Astrocyte of the hippocampus (primary cell): ENCODE measurements at regions not wholly inside any gene's neighbourhood (a gene's known extent, or its start where the extent isn't known, plus 50 kb on each side); places are given as distances from the start of the nearest gene placed in this dataset.

Source experiments
- DNase-seq: peaks from one replicate; pipeline ENCODE4 v3.0.0; 2011; ENCODE audit warnings: low read depth, low spot score

GRCh38 chr4:176569301-176569700 lies 223.4 kb downstream of the VEGFC start:
- no peak for DNase-seq

DNA sequence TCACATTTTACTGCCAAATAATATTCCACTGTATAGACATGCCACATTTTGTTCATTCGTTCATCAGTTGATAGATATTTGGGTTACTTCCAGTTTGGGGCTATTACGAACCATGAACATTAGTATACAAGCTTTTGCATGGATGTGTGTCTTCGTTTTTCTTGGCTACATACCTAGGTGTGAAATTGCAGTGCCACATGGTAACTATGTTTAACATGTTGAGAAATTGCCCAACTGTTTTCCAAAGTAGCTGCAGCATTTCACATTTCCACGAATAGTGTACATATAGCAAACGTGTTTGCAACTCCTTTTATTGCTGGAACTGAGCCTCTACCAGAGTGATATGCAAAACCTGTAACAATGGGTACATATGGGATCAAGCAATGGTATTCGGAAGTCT lies 221.5 kb downstream of the VEGFC start:
- no peak for DNase-seq

- no peak for DNase-seq
Observed at GRCh38 chr4:176575141-176575730, 217.5 kb downstream of the VEGFC start.

GRCh38 chr4:176579226-176579625 lies 213.5 kb downstream of the VEGFC start:
- DNase-seq = no peak

GRCh38 chr4:176583278-176583677 lies 209.4 kb downstream of the VEGFC start:
- DNase-seq = no peak

GRCh38 chr4:176584031-176584606 lies 208.6 kb downstream of the VEGFC start:
- DNase-seq = peak; percentile 63

- peak; percentile 23 for DNase-seq
Observed at GRCh38 chr4:176587920-176588319, 204.8 kb downstream of the VEGFC start.

DNA sequence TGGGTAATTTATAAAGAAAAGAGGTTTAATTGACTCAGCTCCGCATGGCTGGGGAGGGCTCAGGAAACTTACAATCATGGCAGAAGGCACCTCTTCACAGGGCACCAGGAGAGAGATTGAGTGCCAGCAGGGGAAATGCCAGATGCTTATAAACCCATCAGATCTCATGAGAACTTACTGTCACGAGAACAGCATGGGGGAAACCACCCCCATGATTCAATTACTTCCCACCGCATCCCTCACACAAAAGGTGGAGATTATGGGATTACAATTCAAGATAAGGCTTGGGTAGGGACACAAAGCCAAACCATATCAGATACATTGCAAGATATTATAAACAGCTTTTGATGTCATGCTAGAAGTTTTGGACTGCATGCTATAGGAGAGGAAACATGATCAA lies 204.3 kb downstream of the VEGFC start:
- DNase-seq = no peak

DNA sequence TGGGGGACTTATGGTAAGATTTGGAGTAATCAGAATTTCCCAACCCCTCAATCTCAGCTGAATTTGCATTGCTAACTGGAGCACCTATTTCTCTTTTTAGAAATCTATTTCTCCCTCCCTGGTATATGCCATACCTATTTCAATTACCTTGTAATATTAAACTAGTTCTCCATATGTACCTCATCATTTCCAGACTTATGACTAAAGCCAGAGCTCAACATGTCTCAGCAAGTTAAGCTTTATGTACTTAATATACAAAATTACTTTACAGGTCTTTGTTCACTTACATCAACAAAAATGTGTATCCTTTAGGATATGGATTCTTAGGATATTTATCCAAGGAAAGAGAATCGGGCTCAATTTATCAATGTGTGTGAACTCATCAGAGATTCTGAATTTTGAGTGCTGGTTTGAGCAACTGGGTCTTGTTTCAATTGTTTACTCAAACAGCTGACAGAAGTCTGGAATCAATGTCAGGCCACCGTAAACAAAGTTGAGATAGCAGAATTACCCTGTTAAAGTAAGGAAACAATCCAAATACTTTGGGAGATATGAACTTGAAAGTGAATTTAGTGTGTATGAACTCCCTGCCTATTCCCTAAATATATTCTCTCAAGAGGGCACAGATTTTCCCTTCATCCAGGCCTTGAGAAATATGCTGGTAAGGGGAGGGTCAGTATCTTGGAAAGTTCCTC lies 199.6 kb downstream of the VEGFC start:
- no peak for DNase-seq

DNA sequence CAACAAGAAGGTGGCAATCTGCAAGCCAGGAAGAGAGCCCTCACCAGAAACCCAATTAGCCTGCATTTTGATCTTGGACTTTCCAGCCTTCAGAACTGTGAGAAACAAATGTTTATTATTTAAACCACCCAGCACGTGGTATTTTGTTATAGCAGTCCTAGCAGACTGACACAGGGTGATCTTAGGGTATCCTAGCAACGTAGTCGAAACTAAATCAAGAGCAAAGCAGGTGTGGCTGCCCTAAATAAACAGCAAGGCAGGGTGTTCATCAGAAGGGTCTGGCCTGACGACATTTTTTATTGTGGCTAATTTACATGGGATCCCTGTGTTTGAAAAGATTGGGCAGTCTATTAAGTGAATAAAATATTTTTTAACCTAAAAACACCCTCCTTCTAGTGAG lies 198.8 kb downstream of the VEGFC start:
- DNase-seq = no peak

DNA sequence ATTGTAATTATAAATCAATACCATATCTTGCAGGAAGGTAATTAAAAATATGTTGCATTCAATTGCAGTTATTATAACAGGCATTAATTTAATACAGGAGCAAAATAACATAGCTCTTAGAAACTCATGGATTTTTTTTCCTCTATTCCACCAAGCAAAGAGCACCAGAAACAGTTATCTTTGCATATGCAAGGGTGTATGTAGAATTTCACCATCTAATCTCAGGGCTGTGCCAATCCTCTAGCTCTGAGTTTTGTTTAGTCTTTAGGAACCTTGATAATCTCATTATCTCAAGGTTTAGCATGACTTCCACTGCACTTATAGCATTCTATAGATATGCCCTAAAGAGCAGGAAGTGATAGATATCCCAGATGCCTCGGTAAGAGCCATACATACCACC lies 197.5 kb downstream of the VEGFC start:
- no peak for DNase-seq

DNA sequence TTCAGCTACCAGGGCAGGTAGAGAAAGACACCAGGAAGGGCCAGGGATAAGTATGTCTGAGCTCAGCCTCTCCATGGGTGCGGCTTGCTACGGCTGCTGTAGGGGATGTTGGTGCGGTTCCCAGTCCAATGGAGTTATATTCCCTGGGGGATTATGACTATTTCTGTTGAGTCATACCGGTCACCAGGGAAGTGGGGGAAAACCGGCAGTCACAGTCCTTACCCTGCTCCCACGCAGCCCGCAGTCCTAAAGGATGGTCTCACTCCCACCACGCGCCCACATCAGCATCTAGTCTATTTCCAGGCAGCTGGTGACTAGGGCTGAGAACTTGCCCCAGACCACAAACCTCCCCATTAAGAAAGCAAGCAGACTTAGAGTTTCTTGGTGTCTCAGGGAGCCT lies 191.6 kb downstream of the VEGFC start:
- DNase-seq = peak; percentile 11

DNA sequence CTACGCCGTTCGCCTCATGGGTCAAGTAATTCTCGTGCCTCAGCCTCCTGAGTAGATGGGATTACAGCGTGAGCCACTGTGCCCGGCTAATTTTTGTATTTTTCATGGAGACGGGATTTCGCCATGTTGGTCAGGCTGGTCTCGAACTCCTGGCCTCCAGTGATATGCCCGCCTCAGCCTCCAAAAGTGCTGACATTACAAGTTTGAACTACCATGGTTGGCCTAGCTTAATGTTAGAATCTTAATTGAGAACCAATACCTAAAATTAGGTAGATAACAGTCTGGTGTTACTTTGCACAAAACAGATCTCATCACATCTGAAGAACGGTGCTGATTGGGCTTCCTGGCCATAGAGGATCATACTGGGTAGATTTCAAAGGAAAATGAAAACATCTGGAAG lies 184.9 kb downstream of the VEGFC start:
- no peak for DNase-seq

DNA sequence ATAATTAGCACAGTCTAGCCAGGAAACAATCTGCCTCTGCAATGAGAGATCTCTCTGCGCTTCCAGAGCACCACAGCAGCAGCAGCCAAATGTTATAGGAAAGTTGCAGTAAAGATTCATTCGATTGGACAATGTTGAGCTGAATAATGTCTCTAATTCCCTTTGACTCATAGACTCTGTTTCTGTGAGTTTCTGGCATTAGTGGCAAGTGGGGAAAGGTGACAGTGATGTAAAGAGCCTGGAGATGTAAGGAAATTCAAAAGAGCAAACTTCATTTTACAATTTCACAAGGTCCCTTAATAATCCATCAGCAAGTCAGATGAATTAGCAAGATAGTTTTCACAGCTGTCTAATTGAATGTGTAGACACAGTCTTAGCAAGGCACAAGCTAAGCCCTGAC lies 184.4 kb downstream of the VEGFC start:
- DNase-seq = no peak

GRCh38 chr4:176610594-176610993 lies 182.1 kb downstream of the VEGFC start:
- DNase-seq = no peak

DNA sequence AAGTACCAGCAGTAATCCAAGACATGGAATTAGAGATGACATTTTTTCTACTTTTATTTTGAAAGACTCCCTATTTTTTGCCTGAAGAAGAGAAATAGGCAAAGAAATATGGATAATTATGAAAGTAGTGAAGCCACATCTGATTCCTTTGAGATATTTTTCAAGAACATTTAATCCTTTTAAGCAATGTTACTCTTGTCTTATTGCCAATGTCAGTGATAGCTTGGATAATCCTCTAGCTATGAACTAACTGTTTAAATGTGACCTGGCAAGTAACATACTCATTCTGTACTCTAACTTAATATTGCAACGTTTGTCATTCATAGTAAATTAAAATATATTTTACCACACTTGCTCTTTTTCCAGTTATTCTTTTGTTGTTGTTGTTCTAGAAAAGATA lies 181.3 kb downstream of the VEGFC start:
- no peak for DNase-seq

- no peak for DNase-seq
Observed at GRCh38 chr4:176611951-176612350, 180.8 kb downstream of the VEGFC start.

DNA sequence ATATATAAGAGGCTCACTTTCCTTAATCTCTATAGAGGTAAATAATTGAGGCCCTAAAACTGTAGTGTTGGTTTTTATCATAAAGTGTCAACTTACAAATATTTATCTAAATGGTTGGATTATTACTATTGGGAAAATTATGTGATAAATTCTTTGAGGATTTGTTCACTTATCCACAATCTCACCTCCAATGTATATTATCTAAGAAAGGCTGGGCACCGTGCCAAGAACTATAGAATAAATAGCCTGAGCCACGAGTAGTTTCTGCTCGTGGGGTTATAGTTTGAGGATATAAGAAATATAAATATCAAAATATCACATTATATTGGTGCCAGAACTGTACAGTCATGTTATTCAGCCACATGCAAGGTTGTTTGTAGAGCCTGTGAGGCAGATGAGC lies 177.9 kb downstream of the VEGFC start:
- DNase-seq = no peak

- DNase-seq = no peak
Observed at GRCh38 chr4:176616151-176616550, 176.6 kb downstream of the VEGFC start.

GRCh38 chr4:176618138-176618537 lies 174.6 kb downstream of the VEGFC start:
- DNase-seq = no peak

GRCh38 chr4:176619430-176619829 lies 173.3 kb downstream of the VEGFC start:
- no peak for DNase-seq

GRCh38 chr4:176622251-176622948 lies 170.3 kb downstream of the VEGFC start:
- DNase-seq = no peak
